Fibroblast of lung (primary cell): ENCODE measurements at regions not wholly inside any gene's neighbourhood (a gene's known extent, or its start where the extent isn't known, plus 50 kb on each side); places are given as distances from the start of the nearest gene placed in this dataset.

Source experiments
- DNase-seq, 2 donors: peaks; one replicate each; pipeline versions ENCODE4 v3.0.0 to v3.0.0-alpha.2; 2010; ENCODE audit warnings: low read depth in 2 of 2
- H2AFZ ChIP-seq: 2 replicates; pipeline ENCODE4 v1.5.1; 2012; ENCODE audit warnings: low read length, control low read depth, inconsistent platforms
- H3K27ac ChIP-seq: 2 replicates; pipeline ENCODE4 v1.5.1; 2011; ENCODE audit warnings: low read length, control low read depth; ENCODE audit not compliant: insufficient read depth
- H3K27me3 ChIP-seq: 2 replicates; pipeline ENCODE4 v1.5.1; 2011; ENCODE audit warnings: mild to moderate bottlenecking, low read length; ENCODE audit not compliant: control insufficient read depth, insufficient read depth
- H3K36me3 ChIP-seq: 2 replicates; pipeline ENCODE4 v1.5.1; 2011; ENCODE audit warnings: low read length; ENCODE audit not compliant: control insufficient read depth, insufficient read depth
- H3K4me1 ChIP-seq: 2 replicates; pipeline ENCODE4 v1.5.1; 2011; ENCODE audit warnings: low read length; ENCODE audit not compliant: control insufficient read depth, insufficient read depth; ENCODE audit errors: extremely low read depth
- H3K4me2 ChIP-seq: 2 replicates; pipeline ENCODE4 v1.5.1; 2011; ENCODE audit warnings: low read length, control low read depth; ENCODE audit not compliant: insufficient read depth; ENCODE audit errors: extremely low read depth
- H3K4me3 ChIP-seq, 4 experiments: fragments of 200-600 bp in 1 of 4; sonication (generic) in 1 of 4; replicated peaks in 1 of 4; 2 replicates each; pipeline ENCODE4 v1.5.1; 2011 to 2016; ENCODE audit warnings: low read length in 4 of 4, low read depth in 3 of 4, mild to moderate bottlenecking in 3 of 4, control low read depth in 2 of 4, inconsistent platforms in 1 of 4, mixed read lengths in 1 of 4; ENCODE audit not compliant: insufficient read depth in 1 of 4; ENCODE audit errors: control extremely low read depth in 1 of 4
- H3K79me2 ChIP-seq: 2 replicates; pipeline ENCODE4 v1.5.1; 2012; ENCODE audit warnings: mild to moderate bottlenecking, low read length, inconsistent platforms; ENCODE audit not compliant: control insufficient read depth, insufficient read depth
- H3K9ac ChIP-seq: 2 replicates; pipeline ENCODE4 v1.5.1; 2011; ENCODE audit warnings: mild to moderate bottlenecking, low read length, control low read depth; ENCODE audit not compliant: insufficient read depth
- H3K9me3 ChIP-seq: 2 replicates; pipeline ENCODE4 v1.5.1; 2012; ENCODE audit warnings: low read depth, low read length; ENCODE audit not compliant: control insufficient read depth, insufficient read depth
- H4K20me1 ChIP-seq: 2 replicates; pipeline ENCODE4 v1.5.1; 2011; ENCODE audit warnings: low read length; ENCODE audit not compliant: control insufficient read depth, insufficient read depth; ENCODE audit errors: extremely low read depth
- EZH2 ChIP-seq: IDR thresholded peaks from 2 replicates; pipeline ENCODE4 v1.5.1; 2012; ENCODE audit warnings: low read length, control low read depth, mild to moderate bottlenecking; ENCODE audit errors: missing control alignments
- TF ChIP-seq, protein P1 (sequence below), 2 donors: IDR thresholded peaks in 1 of 2; conservative IDR thresholded peaks in 1 of 2; 1 replicate in 1 of 2; 2 replicates in 1 of 2; pipeline ENCODE4 v1.5.1; 2011 to 2012; ENCODE audit warnings: low read length in 2 of 2, control low read depth in 1 of 2, inconsistent platforms in 1 of 2, low read depth in 1 of 2, mild to moderate bottlenecking in 1 of 2

DNA sequence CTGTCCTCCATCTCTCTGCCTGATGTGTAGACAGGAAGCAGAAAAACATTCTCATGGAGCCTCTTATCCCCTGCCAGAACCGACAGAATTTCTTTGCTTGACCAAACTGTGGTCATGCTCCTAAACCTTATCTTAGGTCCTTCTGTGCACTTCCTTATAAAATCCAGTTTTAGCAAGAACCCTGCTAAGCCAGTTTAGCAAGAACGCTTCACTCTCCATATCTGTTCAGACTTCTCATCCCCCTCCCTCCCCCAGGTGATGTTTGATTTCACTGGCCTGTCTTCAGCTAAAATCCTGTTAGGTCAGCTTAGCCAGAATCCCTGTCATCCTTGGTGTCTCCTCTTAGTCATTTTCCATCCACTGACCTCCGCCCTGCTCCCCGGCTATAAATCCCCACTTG lies 1130.9 kb upstream of the PRKX start:
- H3K79me2 ChIP-seq: no peaks in the 10 kb centered on the region
- no peaks in the 10 kb centered on the region for H3K27me3 ChIP-seq
- no peak for DNase-seq
- no peak overlapping the region for H2AFZ ChIP-seq
- H4K20me1 ChIP-seq: no peaks in the 10 kb centered on the region
- H3K9me3 ChIP-seq: no peaks in the 10 kb centered on the region
- H3K36me3 ChIP-seq: no peaks in the 10 kb centered on the region
- H3K4me3 ChIP-seq: no peak overlapping the region
- no peaks in the 10 kb centered on the region for H3K4me1 ChIP-seq
- no peak overlapping the region for H3K9ac ChIP-seq
- no peak overlapping the region for H3K4me2 ChIP-seq
- TF ChIP-seq, protein P1, sequence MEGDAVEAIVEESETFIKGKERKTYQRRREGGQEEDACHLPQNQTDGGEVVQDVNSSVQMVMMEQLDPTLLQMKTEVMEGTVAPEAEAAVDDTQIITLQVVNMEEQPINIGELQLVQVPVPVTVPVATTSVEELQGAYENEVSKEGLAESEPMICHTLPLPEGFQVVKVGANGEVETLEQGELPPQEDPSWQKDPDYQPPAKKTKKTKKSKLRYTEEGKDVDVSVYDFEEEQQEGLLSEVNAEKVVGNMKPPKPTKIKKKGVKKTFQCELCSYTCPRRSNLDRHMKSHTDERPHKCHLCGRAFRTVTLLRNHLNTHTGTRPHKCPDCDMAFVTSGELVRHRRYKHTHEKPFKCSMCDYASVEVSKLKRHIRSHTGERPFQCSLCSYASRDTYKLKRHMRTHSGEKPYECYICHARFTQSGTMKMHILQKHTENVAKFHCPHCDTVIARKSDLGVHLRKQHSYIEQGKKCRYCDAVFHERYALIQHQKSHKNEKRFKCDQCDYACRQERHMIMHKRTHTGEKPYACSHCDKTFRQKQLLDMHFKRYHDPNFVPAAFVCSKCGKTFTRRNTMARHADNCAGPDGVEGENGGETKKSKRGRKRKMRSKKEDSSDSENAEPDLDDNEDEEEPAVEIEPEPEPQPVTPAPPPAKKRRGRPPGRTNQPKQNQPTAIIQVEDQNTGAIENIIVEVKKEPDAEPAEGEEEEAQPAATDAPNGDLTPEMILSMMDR (conservative IDR thresholded peaks at IDR 0.05 in 1 of 2, IDR thresholded peaks at IDR 0.05 in 1 of 2; ENCODE audit: low read depth in 1 of 2, low read length in 2 of 2): no peak
- no peak for TF ChIP-seq EZH2
- H3K27ac ChIP-seq: no peak overlapping the region

DNA sequence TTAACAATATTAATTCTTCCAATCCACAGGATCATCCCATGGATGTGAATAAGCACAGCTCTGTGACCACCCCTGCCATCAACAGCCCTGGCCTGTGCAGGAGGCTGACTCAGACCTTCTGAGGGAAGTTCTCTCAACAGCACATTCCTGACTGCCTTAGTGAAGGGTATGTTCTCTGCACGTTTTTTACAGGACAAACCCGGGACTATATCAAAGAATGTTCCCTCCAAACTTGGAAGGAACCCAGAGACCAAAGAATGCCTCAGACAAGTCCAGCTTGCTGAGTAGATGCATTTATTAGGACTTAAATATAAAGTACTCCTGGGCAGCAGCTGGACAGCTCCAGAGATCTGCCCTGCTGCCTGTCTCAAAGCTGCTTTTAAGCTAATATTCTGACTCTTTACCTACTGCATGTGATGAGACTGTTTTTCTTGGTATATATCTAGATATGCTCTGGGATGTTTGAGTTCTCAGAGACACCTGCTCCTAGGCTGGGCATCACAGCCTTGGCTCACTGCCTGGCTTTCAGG lies 1127.8 kb upstream of the PRKX start:
- H3K4me3 ChIP-seq: no peak overlapping the region
- H3K36me3 ChIP-seq: no peaks in the 10 kb centered on the region
- no peaks in the 10 kb centered on the region for H3K79me2 ChIP-seq
- H3K27me3 ChIP-seq: no peaks in the 10 kb centered on the region
- no peak overlapping the region for H3K4me2 ChIP-seq
- no peaks in the 10 kb centered on the region for H3K4me1 ChIP-seq
- H2AFZ ChIP-seq: no peak overlapping the region
- no peak for TF ChIP-seq EZH2
- TF ChIP-seq, protein P1 (conservative IDR thresholded peaks at IDR 0.05 in 1 of 2, IDR thresholded peaks at IDR 0.05 in 1 of 2; ENCODE audit: low read depth in 1 of 2, low read length in 2 of 2): no peak
- H3K9ac ChIP-seq: no peak overlapping the region
- no peaks in the 10 kb centered on the region for H4K20me1 ChIP-seq
- H3K9me3 ChIP-seq: no peaks in the 10 kb centered on the region
- no peak overlapping the region for H3K27ac ChIP-seq
- DNase-seq: no peak

- no peak for DNase-seq
- no peak overlapping the region for H3K27ac ChIP-seq
- no peaks in the 10 kb centered on the region for H3K79me2 ChIP-seq
- H4K20me1 ChIP-seq: no peaks in the 10 kb centered on the region
- no peaks in the 10 kb centered on the region for H3K27me3 ChIP-seq
- H3K9me3 ChIP-seq: no peaks in the 10 kb centered on the region
- H3K36me3 ChIP-seq: no peaks in the 10 kb centered on the region
- TF ChIP-seq EZH2: no peak
- TF ChIP-seq, protein P1 (conservative IDR thresholded peaks at IDR 0.05 in 1 of 2, IDR thresholded peaks at IDR 0.05 in 1 of 2; ENCODE audit: low read depth in 1 of 2, low read length in 2 of 2): no peak
- no peak overlapping the region for H2AFZ ChIP-seq
- no peaks in the 10 kb centered on the region for H3K4me1 ChIP-seq
- H3K4me2 ChIP-seq: no peak overlapping the region
- H3K9ac ChIP-seq: no peak overlapping the region
- H3K4me3 ChIP-seq: no peak overlapping the region
These were observed 1118.1 kb upstream of the PRKX start for GRCh38 chrX:4831574-4831973.
